Pancreas (tissue), 10 donors: ENCODE measurements at regions not wholly inside any gene's neighbourhood (a gene's known extent, or its start where the extent isn't known, plus 50 kb on each side); places are given as distances from the start of the nearest gene placed in this dataset.
"Not testable (repeated sequence)": the region's sequence is repeated elsewhere in the genome, so short reads cannot be mapped to it uniquely, and the experiment has no call there.

Source experiments
- ATAC-seq, 4 donors: fragments of 200-7000 bp; cut with Tn5 transposase; one replicate each; pipeline versions ENCODE4 v1.8.0 to v1.9.1; 2020; ENCODE audit warnings: mild to moderate bottlenecking in 4 of 4, moderate library complexity in 4 of 4
- DNase-seq, 6 donors: peaks; one replicate each; pipeline ENCODE4 v3.0.0-alpha.2; 2020
- FAIRE-seq: peaks from 2 replicates; lab custom pipeline; 2012; peaks lifted over from hg19 to GRCh38; lab: Jason Lieb, UNC
- H3K27ac ChIP-seq, 4 donors: fragments of 200-600 bp; sonication (generic); 1 replicate in 3 of 4; 2 replicates in 1 of 4; pipeline versions ENCODE4 v1.5.0 to v1.8.0; 2020
- H3K27me3 ChIP-seq, 4 donors: fragments of 200-600 bp; one replicate each; pipeline ENCODE4 v1.8.0; 2021
- H3K36me3 ChIP-seq, 3 donors: fragments of 200-600 bp; sonication (generic) in 1 of 3; one replicate each; pipeline versions ENCODE4 v1.5.0 to v1.8.0; 2020 to 2021
- H3K4me1 ChIP-seq, 3 donors: fragments of 200-600 bp; one replicate each; pipeline ENCODE4 v1.8.0; 2021
- H3K4me3 ChIP-seq, 4 donors: fragments of 200-600 bp; sonication (generic) in 2 of 4; one replicate each; pipeline versions ENCODE4 v1.5.0 to v1.8.0; 2020 to 2021
- H3K9me3 ChIP-seq, 4 donors: fragments of 200-600 bp; one replicate each; pipeline ENCODE4 v1.8.0; 2021
- CTCF ChIP-seq, 4 donors: fragments of 200-600 bp; sonication (generic) in 3 of 4; IDR thresholded peaks; one replicate each; pipeline versions ENCODE4 v1.5.0 to v1.8.0; 2021; ENCODE audit warnings: antibody characterized with exemption in 4 of 4
- WGBS, 2 donors: extraction: QIAGEN DNeasy Blood & Tissue Kit; methylation state at CpG; one replicate each; pipeline ENCODE4 v1.1.7; 2013; 5-methylcytosine and 5-hydroxymethylcytosine counted together
- intact Hi-C, 3 donors: fragments of 100-400 bp; cut with DNase I; formaldehyde crosslinking; loops; one replicate each; pipeline versions ENCODE4 v1.11.1 to v1.14.2; 2022
- donor health status: healthy with polysubstance abuse.
- donor health status: DM: no; HTN: no; CAD: no; lungs with moderate emphysema.
- donor health status: DM: no; HTN: no; CAD: no.
- donor health status: control.
- donor health status: control.
- donor health status: Bipolar disorder and iron deficiency.
- donor health status: DM: yes; HTN: yes; CAD: no.
- donor health status: DM: no; HTN: no; CAD: no.
- donor health status: DM: no; HTN: no; CAD: no.
- donor health status: DM: yes; HTN: yes; CAD: no.

GRCh38 chr11:39541945-39542351 lies 1917.5 kb downstream of the LRRC4C start:
- Histone ChIP-seq H3K4me1 (no peaks in the 10 kb centered on the region), H3K27me3 (peaks cover 0 to 5% (median 0%) of the 10 kb centered on the region in 4 donors), H3K4me3 (no peak overlapping the region), H3K36me3 (no peaks in the 10 kb centered on the region), H3K27ac (no peak overlapping the region), H3K9me3 (no peaks in the 10 kb centered on the region)
- FAIRE-seq (no peak), DNase-seq (peak in 2 of 6 donors; percentile 12 to 14), ATAC-seq (peak; percentile 34 to 77 (median 62))
- 77 to 80% methylated on average over 1 to 2 of the region's 2 CpGs for WGBS, 2 donors
- intact Hi-C loops, result no loop called here
- no peak for TF ChIP-seq CTCF (IDR thresholded peaks at IDR 0.05)

GRCh38 chr11:39536323-39536722 lies 1923.1 kb downstream of the LRRC4C start:
- H3K36me3 ChIP-seq, H3K27ac ChIP-seq, intact Hi-C loops, FAIRE-seq, H3K4me3 ChIP-seq, ATAC-seq, H3K4me1 ChIP-seq, H3K27me3 ChIP-seq, H3K9me3 ChIP-seq: not testable (repeated sequence)
- peak in 3 of 6 donors; percentile 18 to 49 (median 38) for DNase-seq
- WGBS, 2 donors, result 56 to 68% methylated on average over 8 of the region's 8 CpGs
